ENCODE measurements at regions not wholly inside any gene's neighbourhood (a gene's known extent, or its start where the extent isn't known, plus 50 kb on each side); places are given as distances from the start of the nearest gene placed in this dataset.

GRCh38 chr16:7089751-7090150 lies 242.9 kb upstream of the RBFOX1 start:
- Mint-ChIP-seq H3K27ac (no peak overlapping the region), H3K9me3 (peaks cover 80% of the 10 kb centered on the region), H3K36me3 (ENCODE audit: low read depth) (peaks cover 2% of the 10 kb centered on the region; the same call in 2 of the 3 replicates), H3K4me1 (peaks cover 26% of the 10 kb centered on the region), H3K4me3 (no peak overlapping the region), H3K27me3 (ENCODE audit: insufficient read depth, low read depth, poor library complexity) (no peaks in the 10 kb centered on the region)
- no peak overlapping the region for H3K27ac ChIP-seq (ENCODE audit: low read depth)
- no peak overlapping the region for H3K4me3 ChIP-seq
- DNase-seq (ENCODE audit: low spot score), result no peak
- H3K4me2 ChIP-seq, result no peak overlapping the region
- no peak for ATAC-seq
- no peaks in the 10 kb centered on the region for H4K20me1 ChIP-seq (replicated peaks; ENCODE audit: insufficient read depth)
- no peaks in the 10 kb centered on the region for H3K9me2 ChIP-seq (ENCODE audit: insufficient read depth)
- no peaks in the 10 kb centered on the region for H3K36me3 ChIP-seq (ENCODE audit: insufficient read depth)
- H3K27me3 ChIP-seq (ENCODE audit: insufficient read depth), result no peaks in the 10 kb centered on the region
- no peaks in the 10 kb centered on the region for H3K79me2 ChIP-seq (replicated peaks; ENCODE audit: insufficient read depth)
- no peaks in the 10 kb centered on the region for H3K4me1 ChIP-seq (ENCODE audit: insufficient read depth)
- TF ChIP-seq POLR2AphosphoS5 (IDR thresholded peaks at IDR 0.05; ENCODE audit: low read depth) (no peak), ETS1 (IDR thresholded peaks at IDR 0.05) (no peak), ZNF331 (CRISPR knock-in tag; IDR thresholded peaks at IDR 0.05; ENCODE audit: low read depth) (no peak), REST (IDR thresholded peaks at IDR 0.05; ENCODE audit: unreplicated experiment) (no peak), CREB1 (CRISPR knock-in tag; IDR thresholded peaks at IDR 0.05; ENCODE audit: low read depth) (no peak), NANOG (IDR thresholded peaks at IDR 0.05; ENCODE audit: borderline replicate concordance) (no peak), ZNF462 (CRISPR knock-in tag; IDR thresholded peaks at IDR 0.05) (no peak), EZH2phosphoT487 (IDR thresholded peaks at IDR 0.05; ENCODE audit: unreplicated experiment) (no peak), CTCF (conservative IDR thresholded peaks at IDR 0.05; ENCODE audit: low read depth in 2 of 2) (no peak), JUNB (IDR thresholded peaks at IDR 0.05; ENCODE audit: unreplicated experiment) (no peak), STAT1 (IDR thresholded peaks at IDR 0.05; ENCODE audit: unreplicated experiment) (no peak), ZNF114 (CRISPR knock-in tag; IDR thresholded peaks at IDR 0.05) (no peak), EZH2 (IDR thresholded peaks at IDR 0.05; ENCODE audit: low read depth, unreplicated experiment) (no peak)
- H3F3A ChIP-seq (replicated peaks; ENCODE audit: low read depth), result no peaks in the 10 kb centered on the region
- no peak overlapping the region for H2AFZ ChIP-seq
